ENCODE measurements at regions not wholly inside any gene's neighbourhood (a gene's known extent, or its start where the extent isn't known, plus 50 kb on each side); places are given as distances from the start of the nearest gene placed in this dataset.

DNA sequence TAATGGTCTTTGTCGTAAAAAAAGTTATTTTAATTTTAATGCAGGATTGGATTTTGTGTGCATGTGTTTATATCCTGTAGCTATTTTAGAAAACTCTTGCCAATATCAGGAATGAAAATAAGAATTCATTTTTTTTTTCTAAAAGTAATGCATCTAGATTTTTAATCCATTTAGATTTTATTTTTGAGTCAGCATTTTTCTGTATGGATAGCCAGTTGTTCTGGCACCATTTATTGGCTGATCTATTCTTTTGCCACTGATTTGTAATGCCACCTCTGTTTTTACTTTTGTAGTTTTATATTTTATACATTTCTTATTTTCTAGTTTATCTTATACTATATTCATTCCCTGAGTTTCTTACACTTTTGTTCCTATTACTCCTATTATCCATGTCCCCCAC, 343.0 kb downstream of the FOXG1 start:
- DNase-seq (ENCODE audit: low spot score): no peak

DNA sequence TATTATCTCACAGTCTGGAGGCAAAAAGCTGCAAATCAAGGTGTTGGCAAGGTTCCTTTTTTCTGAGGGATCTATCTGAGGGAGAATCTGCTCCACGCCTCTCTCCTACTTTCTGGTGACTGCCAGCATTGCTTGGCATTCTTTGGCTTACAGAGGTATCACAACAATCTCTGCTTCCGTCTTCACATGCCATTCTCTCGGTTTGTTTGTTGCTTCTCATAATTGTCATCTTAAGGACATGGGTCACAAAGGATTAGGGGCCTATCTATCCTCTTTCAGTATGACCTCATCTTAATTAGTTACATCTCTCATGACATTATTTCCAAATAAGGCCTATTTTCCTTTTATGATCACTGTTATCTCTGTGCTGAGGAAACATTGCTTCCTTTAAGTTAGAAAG, 345.0 kb downstream of the FOXG1 start:
- no peak for DNase-seq (ENCODE audit: low spot score)

DNA sequence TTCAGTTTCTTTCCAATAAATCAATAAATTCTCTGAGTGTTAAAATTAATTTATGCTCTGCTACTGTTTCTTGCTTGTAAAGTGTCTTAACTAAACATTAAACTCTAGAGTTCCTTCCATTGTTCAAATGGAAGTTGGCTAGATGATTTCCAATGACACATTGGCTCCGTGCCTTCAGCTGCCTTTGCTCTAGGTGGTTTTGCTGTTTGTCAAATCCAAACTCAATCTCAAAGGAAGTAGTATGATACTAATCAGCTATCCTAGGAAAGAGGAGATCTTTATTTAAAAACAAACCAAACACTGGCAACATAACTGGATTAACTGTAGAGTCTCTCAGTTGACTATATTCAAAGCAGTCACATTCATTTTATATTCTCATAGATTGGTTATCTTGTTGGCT, 356.4 kb downstream of the FOXG1 start:
- DNase-seq (ENCODE audit: low spot score): no peak

DNA sequence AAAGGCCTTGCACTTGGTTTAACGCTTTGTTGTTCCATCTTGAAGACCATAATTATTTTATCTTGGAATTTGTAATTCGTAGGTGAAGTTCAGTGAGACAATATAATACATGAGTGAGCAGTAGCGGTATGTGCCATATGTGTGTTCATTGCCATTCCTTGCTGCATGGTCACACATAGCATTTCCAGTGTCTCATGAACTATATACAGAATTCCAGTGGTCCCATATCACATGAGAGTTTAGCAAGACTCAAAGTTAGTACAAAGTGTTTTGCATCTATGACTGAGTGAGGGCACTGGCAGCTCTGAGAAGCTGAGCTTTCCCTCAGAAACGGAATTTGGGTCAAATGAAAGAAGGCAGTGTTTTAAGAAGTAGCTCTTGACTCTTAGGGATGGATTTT, 359.8 kb downstream of the FOXG1 start:
- no peak for DNase-seq (ENCODE audit: low spot score)

DNA sequence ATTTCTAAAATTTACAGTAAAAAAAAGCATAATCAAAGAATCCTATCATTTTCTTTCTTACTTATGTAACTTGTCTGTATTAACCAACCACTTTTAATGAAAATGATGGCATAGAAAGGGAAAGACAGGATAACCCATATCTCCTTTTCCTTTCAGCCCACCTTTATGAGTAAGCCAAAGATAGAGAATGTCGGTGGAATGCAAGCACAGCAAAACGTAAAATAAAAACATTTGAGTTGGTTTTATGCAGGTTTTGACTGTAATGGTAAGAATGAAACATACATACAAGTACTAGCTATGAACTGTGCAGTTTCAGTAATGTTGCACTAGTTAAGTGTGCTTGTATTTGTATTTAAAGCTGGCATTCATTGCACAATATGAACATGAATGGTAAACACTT, 360.3 kb downstream of the FOXG1 start:
- DNase-seq (ENCODE audit: low spot score): no peak

- no peak for DNase-seq (ENCODE audit: low spot score)
Measured at GRCh38 chr14:29140016-29140415, 373.4 kb downstream of the FOXG1 start.

DNA sequence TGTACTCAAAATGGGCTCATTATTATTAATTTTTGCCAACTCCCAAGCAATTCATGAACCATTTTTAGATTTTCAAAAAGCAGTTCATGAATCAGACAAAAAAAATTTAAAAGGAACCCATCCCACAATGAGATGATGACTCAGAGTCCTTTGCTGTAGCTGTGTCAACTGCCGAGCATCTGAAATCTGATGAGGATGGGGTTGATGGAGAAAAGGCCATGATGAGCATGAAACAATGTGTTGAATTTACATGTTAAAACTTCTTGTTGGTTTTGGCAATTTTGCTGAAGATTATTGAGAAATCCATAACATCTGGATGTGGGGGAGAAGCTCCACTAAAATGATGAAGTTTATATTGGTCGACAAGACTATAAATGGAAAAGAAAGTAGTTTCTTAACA, 378.0 kb downstream of the FOXG1 start:
- DNase-seq (ENCODE audit: low spot score): no peak

GRCh38 chr14:29148221-29148620, 381.6 kb downstream of the FOXG1 start:
- DNase-seq (ENCODE audit: low spot score): no peak

- no peak for DNase-seq (ENCODE audit: low spot score)
Measured at GRCh38 chr14:29149798-29150197, 383.2 kb downstream of the FOXG1 start.

GRCh38 chr14:29150659-29151058, 384.1 kb downstream of the FOXG1 start:
- DNase-seq (ENCODE audit: low spot score): no peak

DNA sequence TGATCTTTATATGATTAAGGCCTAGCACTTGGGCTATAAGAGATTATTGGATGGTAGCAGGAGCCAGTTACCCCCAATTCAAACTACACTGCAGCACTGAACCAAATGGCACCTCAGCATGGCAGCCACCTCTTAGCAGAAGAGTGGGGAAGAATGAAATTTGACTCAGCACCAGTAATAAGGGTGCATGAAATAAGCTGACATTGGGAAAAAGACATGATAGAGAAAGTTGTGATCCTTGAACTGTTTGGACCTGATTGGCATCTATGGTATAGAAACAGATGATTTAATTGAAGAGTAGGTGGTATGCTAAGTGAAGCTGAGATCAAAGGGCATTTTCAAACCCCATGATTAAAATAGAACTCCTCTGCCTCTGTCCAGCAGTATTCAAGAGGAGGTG, 389.5 kb downstream of the FOXG1 start:
- DNase-seq (ENCODE audit: low spot score): no peak

- DNase-seq (ENCODE audit: low spot score): no peak
Measured at GRCh38 chr14:29161593-29161992, 395.0 kb downstream of the FOXG1 start.

GRCh38 chr14:29163109-29163508, 396.5 kb downstream of the FOXG1 start:
- DNase-seq (ENCODE audit: low spot score): no peak

- no peak for DNase-seq (ENCODE audit: low spot score)
Measured at GRCh38 chr14:29165431-29165830, 398.8 kb downstream of the FOXG1 start.

DNA sequence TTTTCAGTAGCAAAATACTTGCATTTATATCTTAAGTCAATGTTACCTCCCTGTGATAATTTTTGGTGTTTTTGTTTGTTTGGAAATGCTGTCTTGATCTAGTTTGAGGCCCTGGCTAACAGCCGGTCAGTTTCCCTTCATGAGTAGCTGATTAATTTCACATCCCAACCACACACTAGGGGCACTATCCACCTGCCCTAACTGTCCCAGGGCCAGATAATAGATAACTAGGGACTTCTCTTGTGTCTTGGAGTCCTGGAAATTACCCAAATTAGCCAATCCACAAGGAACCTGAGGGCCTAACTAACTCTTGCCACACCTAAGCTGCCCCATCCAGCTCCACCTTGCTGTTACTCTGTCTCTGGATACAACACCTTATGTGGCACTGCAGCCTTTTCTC, 399.9 kb downstream of the FOXG1 start:
- no peak for DNase-seq (ENCODE audit: low spot score)

DNA sequence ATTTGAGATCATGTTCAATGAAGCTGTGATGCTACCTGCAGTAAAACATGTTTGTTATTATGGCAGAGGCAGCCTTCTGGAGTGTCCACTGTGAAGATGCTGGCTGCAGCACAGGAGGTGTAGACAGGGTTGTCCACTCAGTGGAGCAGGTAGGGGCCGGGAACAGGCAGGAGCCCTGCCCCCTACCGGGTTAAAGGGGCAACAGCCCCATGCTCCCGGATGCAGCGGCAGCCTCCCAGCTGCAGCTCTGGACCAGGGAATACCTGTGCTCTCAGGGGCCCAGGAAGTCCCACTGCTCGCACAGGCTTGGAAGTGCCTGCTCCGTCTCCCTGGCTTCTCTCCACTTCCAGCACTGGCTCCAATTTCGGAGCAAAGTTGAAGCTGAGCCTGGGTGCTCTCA, 401.6 kb downstream of the FOXG1 start:
- no peak for DNase-seq (ENCODE audit: low spot score)

- DNase-seq (ENCODE audit: low spot score): no peak
Measured at GRCh38 chr14:29169408-29169807, 402.8 kb downstream of the FOXG1 start.

- no peak for DNase-seq (ENCODE audit: low spot score)
Measured at GRCh38 chr14:29175706-29176105, 409.1 kb downstream of the FOXG1 start.

- DNase-seq (ENCODE audit: low spot score): no peak
Measured at GRCh38 chr14:29176876-29177275, 410.3 kb downstream of the FOXG1 start.

DNA sequence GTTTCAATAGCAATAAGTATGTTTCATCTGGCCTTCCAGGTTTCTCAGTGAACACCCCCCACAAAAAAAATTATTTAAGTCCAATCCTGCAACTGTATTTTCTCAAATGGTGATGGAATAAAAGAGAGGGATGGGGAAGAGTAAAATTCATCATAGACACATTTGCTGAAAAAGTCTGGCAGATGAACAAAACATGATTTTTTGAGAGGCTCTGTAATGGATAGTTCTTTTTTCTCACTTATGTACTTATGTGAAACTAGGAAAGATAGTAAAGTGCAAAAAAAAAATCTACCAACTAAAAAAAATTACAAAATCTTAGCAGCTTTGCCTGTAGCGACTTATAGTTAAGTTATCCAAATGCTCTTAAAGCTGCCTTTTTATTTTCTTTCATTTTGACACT, 412.4 kb downstream of the FOXG1 start:
- DNase-seq (ENCODE audit: low spot score): no peak

DNA sequence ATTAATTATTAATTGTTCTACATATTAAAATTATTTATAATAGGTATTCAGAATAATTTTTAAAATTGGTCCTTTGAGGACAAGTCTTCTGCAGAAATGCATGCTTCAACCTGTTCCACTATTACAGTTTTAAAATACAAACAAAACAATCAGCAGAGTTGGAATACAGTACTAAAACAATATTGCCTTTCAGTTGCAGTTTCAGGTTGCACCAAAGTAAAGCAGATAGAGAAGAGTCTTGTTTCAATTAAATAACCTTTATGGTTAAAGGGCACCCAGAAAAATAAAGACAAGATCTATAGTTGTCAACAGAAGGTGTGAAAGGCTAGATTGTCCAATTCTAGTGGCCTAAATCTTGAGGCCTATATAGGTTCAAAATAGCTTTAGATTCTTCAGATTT, 424.5 kb downstream of the FOXG1 start:
- DNase-seq (ENCODE audit: low spot score): no peak

DNA sequence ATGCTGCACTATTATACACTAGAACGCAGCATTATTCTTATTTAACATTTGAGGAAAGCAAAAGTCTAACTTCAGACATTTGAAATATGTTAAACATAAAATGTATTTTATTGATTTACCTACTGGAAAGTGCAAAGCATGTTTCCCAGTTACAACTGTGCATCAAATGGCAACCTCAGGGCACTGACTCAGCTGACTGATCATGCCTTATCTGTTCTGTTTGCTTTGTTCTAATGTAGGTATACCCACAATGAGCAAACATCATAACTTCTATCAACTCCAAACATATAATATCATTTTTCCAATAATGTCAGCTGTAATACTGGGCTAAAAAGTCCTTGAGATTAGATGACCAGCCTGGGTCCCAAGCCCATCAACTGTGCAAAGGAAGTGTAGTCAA, 431.0 kb downstream of the FOXG1 start:
- DNase-seq (ENCODE audit: low spot score): no peak

GRCh38 chr14:29205658-29206057, 439.1 kb downstream of the FOXG1 start:
- no peak for DNase-seq (ENCODE audit: low spot score)

GRCh38 chr14:29215853-29216252, 449.3 kb downstream of the FOXG1 start:
- no peak for DNase-seq (ENCODE audit: low spot score)
